Activated naive CD4-positive, alpha-beta T cell treated with anti-CD3 and anti-CD28 coated beads for 36 hours (primary cell): ENCODE measurements at regions not wholly inside any gene's neighbourhood (a gene's known extent, or its start where the extent isn't known, plus 50 kb on each side); places are given as distances from the start of the nearest gene placed in this dataset.

ENCODE experiments used
- CTCF ChIA-PET: fragments of 350-600 bp; sonication (Branson Sonifier 250); formaldehyde crosslinking; loops from one replicate; lab custom pipeline; 2021; ENCODE audit warnings: antibody characterized with exemption; lab: Charles Lee
- DNase-seq: peaks from one replicate; pipeline ENCODE4 v3.0.0-alpha.2; 2020
- H3K27ac Mint-ChIP-seq: one replicate; pipeline ENCODE4 v1.8.0; 2021; ENCODE audit warnings: mild to moderate bottlenecking, mixed read lengths
- H3K27me3 Mint-ChIP-seq: one replicate; pipeline ENCODE4 v1.8.0; 2021; ENCODE audit warnings: low read depth, mixed read lengths
- H3K36me3 Mint-ChIP-seq: one replicate; pipeline ENCODE4 v1.8.0; 2021; ENCODE audit warnings: low read depth, mixed read lengths
- H3K4me1 Mint-ChIP-seq: one replicate; pipeline ENCODE4 v1.8.0; 2021; ENCODE audit warnings: low read depth, mixed read lengths
- H3K4me3 Mint-ChIP-seq: one replicate; pipeline ENCODE4 v1.8.0; 2021; ENCODE audit warnings: mild to moderate bottlenecking, moderate library complexity, mixed read lengths
- H3K9me3 Mint-ChIP-seq: one replicate; pipeline ENCODE4 v1.8.0; 2021; ENCODE audit warnings: mixed read lengths
- intact Hi-C: fragments of 100-400 bp; cut with micrococcal nuclease; formaldehyde crosslinking; loops from one replicate; pipeline ENCODE4 v1.15.1; 2023

GRCh38 chr9:117470455-117470854 is 55.6 kb upstream of the ASTN2 start:
- H3K27me3 Mint-ChIP-seq: no peaks in the 10 kb centered on the region
- no peak overlapping the region for H3K27ac Mint-ChIP-seq
- peaks cover 1% of the 10 kb centered on the region for H3K9me3 Mint-ChIP-seq
- no peak overlapping the region for H3K4me3 Mint-ChIP-seq
- no peaks in the 10 kb centered on the region for H3K4me1 Mint-ChIP-seq
- CTCF ChIA-PET: no interaction called here
- DNase-seq: no peak
- intact Hi-C loops: no loop called here
- no peaks in the 10 kb centered on the region for H3K36me3 Mint-ChIP-seq

GRCh38 chr9:117466111-117466510 is 51.3 kb upstream of the ASTN2 start:
- Mint-ChIP-seq H3K36me3 (no peaks in the 10 kb centered on the region), H3K4me3 (no peak overlapping the region), H3K9me3 (no peaks in the 10 kb centered on the region), H3K4me1 (no peaks in the 10 kb centered on the region), H3K27me3 (no peaks in the 10 kb centered on the region), H3K27ac (no peak overlapping the region)
- DNase-seq: no peak
- CTCF ChIA-PET: no interaction called here
- intact Hi-C loops: no loop called here

GRCh38 chr9:117465706-117466105 is 50.8 kb upstream of the ASTN2 start:
- intact Hi-C loops: no loop called here
- Mint-ChIP-seq H3K36me3 (no peaks in the 10 kb centered on the region), H3K4me3 (no peak overlapping the region), H3K4me1 (no peaks in the 10 kb centered on the region), H3K27ac (no peak overlapping the region), H3K27me3 (no peaks in the 10 kb centered on the region), H3K9me3 (no peaks in the 10 kb centered on the region)
- CTCF ChIA-PET: no interaction called here
- no peak for DNase-seq

GRCh38 chr9:117464941-117465616 is 50.2 kb upstream of the ASTN2 start:
- Mint-ChIP-seq H3K4me1 (no peaks in the 10 kb centered on the region), H3K9me3 (no peaks in the 10 kb centered on the region), H3K27ac (no peak overlapping the region), H3K4me3 (no peak overlapping the region), H3K27me3 (no peaks in the 10 kb centered on the region), H3K36me3 (no peaks in the 10 kb centered on the region)
- intact Hi-C loops: no loop called here
- CTCF ChIA-PET: no interaction called here
- DNase-seq: no peak
